ENCODE measurements at regions not wholly inside any gene's neighbourhood (a gene's known extent, or its start where the extent isn't known, plus 50 kb on each side); places are given as distances from the start of the nearest gene placed in this dataset.

DNA sequence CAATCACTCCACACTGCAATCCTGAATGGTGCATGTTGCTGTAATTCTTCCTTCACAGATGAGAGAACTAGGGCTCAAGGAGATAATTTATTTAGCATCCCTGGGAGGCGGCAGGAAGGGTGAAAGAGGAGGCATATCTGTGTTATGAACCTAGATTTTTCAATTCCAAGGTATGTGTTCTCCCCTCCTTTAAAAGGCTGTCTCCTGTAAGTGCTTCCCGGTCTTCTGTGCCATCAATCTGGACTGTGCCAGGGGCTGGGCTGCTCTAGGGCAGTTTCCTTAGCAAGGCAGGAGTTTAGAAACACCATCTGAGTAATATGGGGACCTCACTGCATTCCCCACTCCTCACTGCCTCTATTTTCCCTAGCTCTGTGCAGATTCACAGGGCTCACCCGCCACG is 185.0 kb downstream of the RFC3 start:
- H3K27ac ChIP-seq = no peak overlapping the region
- no peaks in the 10 kb centered on the region for H3K36me3 ChIP-seq (replicated peaks in 1 of 2)
- H3K4me1 ChIP-seq (replicated peaks in 1 of 2) = no peaks in the 10 kb centered on the region
- H3K9me3 ChIP-seq (replicated peaks in 1 of 3) = no peaks in the 10 kb centered on the region
- no peaks in the 10 kb centered on the region for H3K27me3 ChIP-seq
- intact Hi-C loops (cut with DNase I) = no loop called here
- H3K4me3 ChIP-seq = no peak overlapping the region
- DNase-seq = no peak
- WGBS, 4 donors = 84 to 93% (median 92%) methylated on average over 4 of the region's 4 CpGs
- TF ChIP-seq, protein P1, sequence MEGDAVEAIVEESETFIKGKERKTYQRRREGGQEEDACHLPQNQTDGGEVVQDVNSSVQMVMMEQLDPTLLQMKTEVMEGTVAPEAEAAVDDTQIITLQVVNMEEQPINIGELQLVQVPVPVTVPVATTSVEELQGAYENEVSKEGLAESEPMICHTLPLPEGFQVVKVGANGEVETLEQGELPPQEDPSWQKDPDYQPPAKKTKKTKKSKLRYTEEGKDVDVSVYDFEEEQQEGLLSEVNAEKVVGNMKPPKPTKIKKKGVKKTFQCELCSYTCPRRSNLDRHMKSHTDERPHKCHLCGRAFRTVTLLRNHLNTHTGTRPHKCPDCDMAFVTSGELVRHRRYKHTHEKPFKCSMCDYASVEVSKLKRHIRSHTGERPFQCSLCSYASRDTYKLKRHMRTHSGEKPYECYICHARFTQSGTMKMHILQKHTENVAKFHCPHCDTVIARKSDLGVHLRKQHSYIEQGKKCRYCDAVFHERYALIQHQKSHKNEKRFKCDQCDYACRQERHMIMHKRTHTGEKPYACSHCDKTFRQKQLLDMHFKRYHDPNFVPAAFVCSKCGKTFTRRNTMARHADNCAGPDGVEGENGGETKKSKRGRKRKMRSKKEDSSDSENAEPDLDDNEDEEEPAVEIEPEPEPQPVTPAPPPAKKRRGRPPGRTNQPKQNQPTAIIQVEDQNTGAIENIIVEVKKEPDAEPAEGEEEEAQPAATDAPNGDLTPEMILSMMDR (IDR thresholded peaks at IDR 0.05) = no peak
- TF ChIP-seq POLR2A (IDR thresholded peaks at IDR 0.05) = no peak

GRCh38 chr13:34003656-34004055 is 185.7 kb downstream of the RFC3 start:
- H3K4me3 ChIP-seq = no peak overlapping the region
- no peak overlapping the region for H3K27ac ChIP-seq
- intact Hi-C loops (cut with DNase I) = no loop called here
- H3K4me1 ChIP-seq (replicated peaks in 1 of 2) = no peaks in the 10 kb centered on the region
- H3K27me3 ChIP-seq = no peaks in the 10 kb centered on the region
- DNase-seq = no peak
- no peaks in the 10 kb centered on the region for H3K36me3 ChIP-seq (replicated peaks in 1 of 2)
- H3K9me3 ChIP-seq (replicated peaks in 1 of 3) = no peaks in the 10 kb centered on the region
- 41 to 88% (median 77%) methylated on average over 4 of the region's 4 CpGs for WGBS, 4 donors
- TF ChIP-seq POLR2A (IDR thresholded peaks at IDR 0.05) = no peak
- TF ChIP-seq, protein P1 (IDR thresholded peaks at IDR 0.05) = no peak

GRCh38 chr13:34004676-34005075 is 186.7 kb downstream of the RFC3 start:
- no peaks in the 10 kb centered on the region for H3K9me3 ChIP-seq (replicated peaks in 1 of 3)
- no peaks in the 10 kb centered on the region for H3K4me1 ChIP-seq (replicated peaks in 1 of 2)
- H3K27ac ChIP-seq = no peak overlapping the region
- intact Hi-C loops (cut with DNase I) = no loop called here
- 93 to 98% (median 96%) methylated on average over 14 of the region's 14 CpGs for WGBS, 4 donors
- no peaks in the 10 kb centered on the region for H3K36me3 ChIP-seq (replicated peaks in 1 of 2)
- DNase-seq = no peak
- TF ChIP-seq POLR2A (IDR thresholded peaks at IDR 0.05) = no peak
- TF ChIP-seq, protein P1 (IDR thresholded peaks at IDR 0.05) = no peak
- H3K4me3 ChIP-seq = no peak overlapping the region
- H3K27me3 ChIP-seq = no peaks in the 10 kb centered on the region

- no peak overlapping the region for H3K27ac ChIP-seq
- H3K27me3 ChIP-seq = no peaks in the 10 kb centered on the region
- no peak for DNase-seq
- H3K4me1 ChIP-seq (replicated peaks in 1 of 2) = no peaks in the 10 kb centered on the region
- no peaks in the 10 kb centered on the region for H3K9me3 ChIP-seq (replicated peaks in 1 of 3)
- no peaks in the 10 kb centered on the region for H3K36me3 ChIP-seq (replicated peaks in 1 of 2)
- no peak overlapping the region for H3K4me3 ChIP-seq
- 65 to 78% (median 69%) methylated on average over 2 of the region's 2 CpGs for WGBS, 4 donors
- intact Hi-C loops (cut with DNase I) = no loop called here
- TF ChIP-seq POLR2A (IDR thresholded peaks at IDR 0.05) = no peak
- TF ChIP-seq, protein P1 (IDR thresholded peaks at IDR 0.05) = no peak
These were observed 188.1 kb downstream of the RFC3 start for GRCh38 chr13:34006011-34006410.
